ENCODE measurements at regions not wholly inside any gene's neighbourhood (a gene's known extent, or its start where the extent isn't known, plus 50 kb on each side); places are given as distances from the start of the nearest gene placed in this dataset.

DNA sequence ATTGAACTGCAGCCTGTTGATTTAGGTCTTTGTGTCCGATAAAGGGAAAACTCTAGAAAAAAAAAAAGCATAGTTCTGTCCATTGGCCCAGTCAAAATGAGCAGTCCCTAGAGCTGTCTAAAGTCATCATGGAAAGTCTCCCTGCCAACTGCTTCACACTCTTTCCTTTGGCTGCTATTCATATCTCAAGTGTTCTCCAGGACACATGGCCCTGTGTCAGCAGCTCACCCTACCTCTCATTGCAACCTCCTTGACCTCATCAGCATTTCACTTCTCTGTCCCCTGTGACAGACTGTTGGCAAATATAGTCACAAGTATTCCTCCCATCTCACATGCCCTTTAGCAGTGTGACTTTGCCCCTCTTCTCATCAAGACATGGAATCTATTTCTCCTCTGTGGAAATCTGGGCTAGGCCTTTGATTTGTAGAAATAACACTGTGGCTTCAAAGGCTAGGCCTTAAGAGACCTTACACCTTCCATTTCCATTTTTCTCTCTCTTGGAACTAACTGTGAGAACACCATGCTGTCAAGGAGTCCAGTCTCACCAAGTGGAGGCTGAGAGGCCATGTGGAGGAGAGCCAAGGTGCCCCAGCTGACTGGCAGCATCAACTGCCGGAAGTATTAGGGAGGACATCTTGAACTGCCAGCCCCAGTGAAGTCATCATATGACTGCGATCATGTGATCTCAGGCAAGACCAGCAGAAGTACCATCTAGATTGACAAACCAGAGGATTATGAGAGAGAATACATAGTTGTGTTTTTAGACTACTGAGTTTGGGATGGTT is 149.4 kb upstream of the TARS1 start:
- TF ChIP-seq EP300 (IDR thresholded peaks at IDR 0.05) (no peak), POLR2A (IDR thresholded peaks at IDR 0.05; ENCODE audit: low read depth) (no peak), POLR2AphosphoS5 (IDR thresholded peaks at IDR 0.05) (no peak)
- TF ChIP-seq, protein P1, sequence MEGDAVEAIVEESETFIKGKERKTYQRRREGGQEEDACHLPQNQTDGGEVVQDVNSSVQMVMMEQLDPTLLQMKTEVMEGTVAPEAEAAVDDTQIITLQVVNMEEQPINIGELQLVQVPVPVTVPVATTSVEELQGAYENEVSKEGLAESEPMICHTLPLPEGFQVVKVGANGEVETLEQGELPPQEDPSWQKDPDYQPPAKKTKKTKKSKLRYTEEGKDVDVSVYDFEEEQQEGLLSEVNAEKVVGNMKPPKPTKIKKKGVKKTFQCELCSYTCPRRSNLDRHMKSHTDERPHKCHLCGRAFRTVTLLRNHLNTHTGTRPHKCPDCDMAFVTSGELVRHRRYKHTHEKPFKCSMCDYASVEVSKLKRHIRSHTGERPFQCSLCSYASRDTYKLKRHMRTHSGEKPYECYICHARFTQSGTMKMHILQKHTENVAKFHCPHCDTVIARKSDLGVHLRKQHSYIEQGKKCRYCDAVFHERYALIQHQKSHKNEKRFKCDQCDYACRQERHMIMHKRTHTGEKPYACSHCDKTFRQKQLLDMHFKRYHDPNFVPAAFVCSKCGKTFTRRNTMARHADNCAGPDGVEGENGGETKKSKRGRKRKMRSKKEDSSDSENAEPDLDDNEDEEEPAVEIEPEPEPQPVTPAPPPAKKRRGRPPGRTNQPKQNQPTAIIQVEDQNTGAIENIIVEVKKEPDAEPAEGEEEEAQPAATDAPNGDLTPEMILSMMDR (IDR thresholded peaks at IDR 0.05) = no peak
- WGBS = 96% methylated on average over 2 of the region's 3 CpGs
- Histone ChIP-seq H3K9me3 (no peaks in the 10 kb centered on the region), H3K27ac (replicated peaks in 1 of 4) (no peak overlapping the region), H3K27me3 (no peaks in the 10 kb centered on the region), H3K4me1 (peaks cover 0 to 3% (median 0%) of the 10 kb centered on the region in 4 donors), H3K36me3 (no peaks in the 10 kb centered on the region), H3K4me3 (no peak overlapping the region)
- intact Hi-C loops (cut with DNase I) = loop anchor here (10.0 kb wide), 1 partner anchor 577 kb away; the partner anchor contains the start of gene NPR3
- no peak for DNase-seq (ENCODE audit: extremely low spot score)

DNA sequence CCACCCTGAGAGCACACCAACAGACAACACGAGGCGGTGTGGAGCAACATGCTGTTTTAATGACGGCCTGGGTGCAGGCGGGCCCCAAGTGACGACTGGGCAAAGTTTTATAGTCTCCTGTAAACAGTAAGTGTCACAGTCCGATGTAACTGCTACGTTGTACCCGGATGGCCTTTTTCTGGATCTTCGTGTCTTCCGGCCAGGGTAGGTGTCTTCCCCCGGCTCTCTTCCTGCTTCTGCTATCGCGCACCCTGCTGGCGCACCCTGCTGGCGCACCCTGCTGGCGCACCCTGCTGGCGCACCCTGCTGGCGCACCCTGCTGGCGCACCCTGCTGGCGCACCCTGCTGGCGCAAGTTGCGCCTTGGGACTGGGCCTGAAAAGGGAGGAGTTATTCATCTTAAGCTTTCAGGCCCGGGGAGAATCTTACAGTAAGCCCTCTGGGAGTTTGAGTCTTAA is 143.0 kb upstream of the TARS1 start:
- intact Hi-C loops (cut with DNase I) = loop anchor here (10.0 kb wide), 1 partner anchor 583 kb away; the partner anchor contains the start of gene NPR3
- TF ChIP-seq, protein P1 (IDR thresholded peaks at IDR 0.05) = no peak
- TF ChIP-seq EP300 (IDR thresholded peaks at IDR 0.05) (no peak), POLR2AphosphoS5 (IDR thresholded peaks at IDR 0.05) (no peak), POLR2A (IDR thresholded peaks at IDR 0.05; ENCODE audit: low read depth) (no peak)
- Histone ChIP-seq H3K36me3 (no peaks in the 10 kb centered on the region), H3K4me3 (no peak overlapping the region), H3K9me3 (no peaks in the 10 kb centered on the region), H3K27me3 (no peaks in the 10 kb centered on the region), H3K27ac (replicated peaks in 1 of 4) (no peak overlapping the region), H3K4me1 (peaks cover 0 to 14% (median 13%) of the 10 kb centered on the region in 4 donors)
- 94% methylated on average over 15 of the region's 23 CpGs for WGBS
- no peak for DNase-seq (ENCODE audit: extremely low spot score)

DNA sequence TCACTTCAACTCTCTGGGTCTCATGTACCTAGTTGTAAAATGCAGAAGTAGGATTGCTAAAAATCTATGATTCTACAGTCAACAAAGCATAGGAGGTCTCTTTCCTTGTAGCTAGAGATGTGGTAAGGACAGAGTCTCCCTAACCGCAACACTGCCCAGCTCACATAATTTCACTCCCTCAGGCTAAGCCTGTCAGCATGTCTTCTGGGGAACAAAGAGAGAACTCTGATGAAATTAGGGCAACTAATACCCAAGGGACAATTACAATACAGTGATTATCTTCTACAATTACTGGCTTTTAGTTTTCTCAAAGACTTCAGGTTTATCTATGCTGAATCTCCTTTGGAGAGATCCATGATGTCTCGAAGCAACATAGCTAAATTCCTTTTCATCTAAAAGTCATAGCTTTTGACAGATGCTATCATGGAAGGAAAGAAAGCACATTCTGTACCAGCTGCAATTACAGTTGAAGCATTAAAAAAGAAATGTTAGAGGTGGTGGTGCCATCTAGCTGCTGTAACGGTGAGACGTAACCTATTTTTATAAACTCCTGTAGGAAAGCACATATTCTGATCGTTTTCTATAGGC is 141.1 kb upstream of the TARS1 start:
- intact Hi-C loops (cut with DNase I) = loop anchor here (10.0 kb wide), 1 partner anchor 585 kb away; the partner anchor contains the start of gene NPR3
- TF ChIP-seq, protein P1 (IDR thresholded peaks at IDR 0.05) = peak; percentile 41 to 53 (median 52)
- TF ChIP-seq POLR2AphosphoS5 (IDR thresholded peaks at IDR 0.05) = no peak
- peak overlapping the region in 2 of 4 donors; percentile 2 to 8 for H3K27ac ChIP-seq (replicated peaks in 1 of 4)
- 18% methylated on average over 5 of the region's 5 CpGs for WGBS
- peaks cover 0 to 14% (median 13%) of the 10 kb centered on the region in 4 donors for H3K4me1 ChIP-seq
- no peaks in the 10 kb centered on the region for H3K27me3 ChIP-seq
- no peaks in the 10 kb centered on the region for H3K36me3 ChIP-seq
- H3K9me3 ChIP-seq = no peaks in the 10 kb centered on the region
- no peak for DNase-seq (ENCODE audit: extremely low spot score)
- no peak overlapping the region for H3K4me3 ChIP-seq

DNA sequence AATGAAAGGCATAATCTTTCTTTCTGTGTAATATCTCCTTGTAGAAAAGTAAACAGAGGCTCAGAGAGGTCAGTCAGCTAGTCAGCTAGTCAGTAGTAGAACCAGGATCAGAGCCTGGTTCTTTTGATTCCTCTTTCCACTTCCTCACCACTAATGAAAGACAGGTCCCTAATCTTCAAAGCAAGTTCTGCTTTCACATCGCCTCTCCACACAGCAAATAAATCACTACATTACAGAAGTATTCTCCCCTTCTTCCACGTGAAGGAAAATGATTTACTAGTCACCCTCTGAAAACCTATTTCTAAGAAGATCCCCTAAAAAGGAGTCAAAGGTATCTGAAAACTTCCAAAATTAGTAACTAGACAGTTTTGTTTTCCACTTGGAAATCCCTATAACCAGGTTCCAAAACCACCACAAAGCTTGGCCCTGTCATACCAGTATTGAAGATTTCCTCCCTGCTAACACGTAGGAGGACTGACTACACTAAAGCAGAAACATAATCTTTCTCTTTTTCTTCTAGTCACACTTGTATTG is 140.5 kb upstream of the TARS1 start:
- Histone ChIP-seq H3K9me3 (no peaks in the 10 kb centered on the region), H3K4me1 (peaks cover 0 to 14% (median 13%) of the 10 kb centered on the region in 4 donors), H3K4me3 (no peak overlapping the region), H3K27ac (replicated peaks in 1 of 4) (peak overlapping the region in 3 of 4 donors; percentile 2 to 9 (median 8)), H3K36me3 (no peaks in the 10 kb centered on the region), H3K27me3 (no peaks in the 10 kb centered on the region)
- no peak for TF ChIP-seq POLR2A (IDR thresholded peaks at IDR 0.05; ENCODE audit: low read depth)
- no peak for TF ChIP-seq POLR2AphosphoS5 (IDR thresholded peaks at IDR 0.05)
- TF ChIP-seq, protein P1 (IDR thresholded peaks at IDR 0.05) = no peak
- intact Hi-C loops (cut with DNase I) = no loop called here
- 12% methylated on average over 3 of the region's 3 CpGs for whole genome bisulfite sequencing
- no peak for DNase-seq (ENCODE audit: extremely low spot score)

All from esophagus muscularis mucosa (tissue), 4 donors.